NOMO-1 treated with dmso at 0.1 percent for 144 hours (cell line): ENCODE measurements at regions not wholly inside any gene's neighbourhood (a gene's known extent, or its start where the extent isn't known, plus 50 kb on each side); places are given as distances from the start of the nearest gene placed in this dataset.

Experiments
- DNase-seq: peaks from one replicate; lab custom pipeline; 2025; ENCODE audit not compliant: unreplicated experiment; lab: John Stamatoyannopoulos, UW

DNA sequence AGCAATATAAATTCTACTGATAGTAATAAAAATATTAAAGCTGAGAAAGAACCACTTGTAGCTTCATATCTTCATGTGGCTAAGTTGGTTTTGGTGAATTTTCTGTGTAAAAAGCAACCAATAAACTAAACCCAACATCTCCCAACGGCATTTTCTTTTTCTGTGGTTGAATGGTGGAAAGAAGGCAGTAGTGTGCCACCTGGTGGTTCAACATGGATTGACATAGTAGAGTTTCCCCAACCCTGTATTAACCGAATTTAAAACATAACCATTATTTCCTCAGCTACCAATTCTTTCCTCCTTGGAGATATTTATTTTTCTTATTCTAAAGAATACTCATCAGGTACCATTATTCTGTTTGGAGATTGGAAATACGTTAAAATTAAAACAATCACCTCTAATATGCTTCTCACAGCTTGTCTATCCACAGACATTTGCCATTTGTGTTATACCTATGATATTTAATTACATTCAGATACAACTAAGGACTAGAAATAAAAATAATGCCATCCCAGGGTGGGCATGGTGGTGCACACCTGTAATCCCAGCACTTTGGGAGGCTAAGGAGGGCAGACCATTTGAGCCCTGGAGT is 117.1 kb upstream of the EEF1E1 start:
- DNase-seq, result no peak

DNA sequence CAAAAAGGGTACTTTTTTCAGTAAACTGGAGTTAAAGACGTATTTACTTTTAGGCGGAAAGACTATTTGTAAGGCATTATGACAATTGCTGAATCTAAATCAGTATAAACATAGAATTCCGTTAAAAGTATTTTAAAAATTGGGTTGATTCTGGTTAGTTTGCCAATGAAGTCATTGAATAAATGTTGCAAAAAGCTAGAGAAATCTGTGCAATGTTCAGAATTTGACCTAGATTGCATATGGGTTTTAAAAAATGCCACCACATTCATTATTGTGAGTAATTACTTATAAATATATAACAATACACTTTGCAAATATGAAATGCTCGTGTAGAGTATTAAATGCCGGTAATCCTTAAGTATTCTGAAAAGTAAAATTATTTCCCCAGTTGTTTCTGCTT is 116.5 kb upstream of the EEF1E1 start:
- DNase-seq, result no peak

DNA sequence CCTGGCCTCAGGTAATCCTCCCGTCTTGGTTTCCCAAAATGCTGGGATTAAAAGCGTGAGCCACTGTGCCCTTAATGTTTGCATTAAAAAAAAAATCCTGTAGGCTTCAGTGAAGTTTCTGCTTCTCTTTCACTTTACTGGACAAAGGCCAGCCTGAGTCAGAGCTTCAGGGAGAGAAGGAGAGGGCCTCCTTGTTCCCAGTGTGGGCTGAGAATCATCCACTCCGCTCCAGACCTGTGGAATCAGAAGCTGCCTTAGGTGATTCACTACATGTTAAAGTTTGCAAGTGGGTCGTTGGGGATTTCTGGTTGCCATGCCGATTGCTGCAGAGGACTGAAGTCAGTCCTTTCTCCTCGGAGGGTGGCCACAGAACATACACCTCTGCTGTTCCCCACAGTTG is 113.3 kb upstream of the EEF1E1 start:
- no peak for DNase-seq

DNA sequence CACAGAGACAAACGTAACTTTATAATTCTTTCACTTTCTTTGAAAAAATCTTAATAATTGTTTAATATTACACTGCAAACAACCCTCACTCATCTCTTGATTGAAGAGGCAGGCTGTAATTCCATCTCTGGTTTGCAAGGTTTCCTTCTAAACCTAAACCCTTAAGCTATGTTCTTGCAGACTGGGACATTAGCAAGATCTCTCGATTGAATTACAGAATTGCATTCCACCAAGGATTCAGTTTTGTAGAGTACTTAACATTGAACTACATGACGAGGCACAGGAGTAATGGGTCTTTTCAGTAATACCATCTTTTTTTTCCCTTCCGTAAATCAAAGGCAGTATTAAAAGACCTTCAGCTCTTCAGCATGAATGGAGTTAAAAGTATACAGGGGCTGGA is 111.6 kb upstream of the EEF1E1 start:
- DNase-seq, result no peak

DNA sequence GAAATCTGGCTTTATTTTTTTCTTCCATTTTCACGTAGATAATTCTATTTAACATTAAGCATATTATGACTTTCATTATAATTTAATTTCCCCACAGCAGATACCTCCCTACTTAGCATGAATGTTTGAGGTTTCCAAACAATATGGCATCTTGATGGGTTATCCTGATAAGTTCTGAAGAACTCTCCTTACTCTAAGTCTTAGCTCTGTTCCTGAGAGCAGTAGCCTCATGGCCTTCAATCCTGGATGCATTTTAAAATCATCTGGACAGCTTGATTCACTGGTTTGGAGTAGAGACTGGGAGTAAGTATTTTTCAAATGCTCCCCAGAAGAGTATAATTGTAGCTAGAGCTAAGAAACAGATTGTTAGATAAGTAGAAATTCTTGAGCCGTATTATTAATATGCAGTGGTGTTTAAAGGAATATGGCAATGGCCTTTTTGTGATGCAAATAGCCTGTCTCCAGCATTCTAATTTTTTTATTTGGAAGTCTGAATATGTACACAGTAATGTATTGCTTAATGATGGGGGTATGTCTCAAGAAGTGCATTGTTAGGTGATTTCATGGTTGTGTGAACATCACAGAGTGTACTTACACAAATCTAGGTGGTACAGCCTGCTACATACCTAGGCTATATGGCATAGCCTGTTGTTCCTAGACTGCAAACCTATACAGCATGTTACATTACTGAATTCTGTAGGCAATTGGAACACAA is 110.5 kb upstream of the EEF1E1 start:
- no peak for DNase-seq

DNA sequence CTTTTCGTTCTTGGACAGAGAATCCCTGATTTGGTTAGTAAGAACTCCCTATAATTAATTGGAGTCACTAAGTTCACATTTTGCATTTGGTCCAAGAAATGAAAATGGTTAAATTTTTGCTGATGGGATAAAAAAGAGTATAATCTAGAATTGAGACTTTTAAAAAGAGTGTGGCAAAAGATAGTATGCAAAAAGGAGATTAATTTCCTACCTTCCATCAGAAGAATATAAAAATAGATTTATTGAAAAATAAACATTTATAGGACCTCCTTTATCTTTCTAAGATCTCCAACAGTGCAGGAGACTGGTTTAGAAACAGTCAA is 105.5 kb upstream of the EEF1E1 start:
- no peak for DNase-seq

DNA sequence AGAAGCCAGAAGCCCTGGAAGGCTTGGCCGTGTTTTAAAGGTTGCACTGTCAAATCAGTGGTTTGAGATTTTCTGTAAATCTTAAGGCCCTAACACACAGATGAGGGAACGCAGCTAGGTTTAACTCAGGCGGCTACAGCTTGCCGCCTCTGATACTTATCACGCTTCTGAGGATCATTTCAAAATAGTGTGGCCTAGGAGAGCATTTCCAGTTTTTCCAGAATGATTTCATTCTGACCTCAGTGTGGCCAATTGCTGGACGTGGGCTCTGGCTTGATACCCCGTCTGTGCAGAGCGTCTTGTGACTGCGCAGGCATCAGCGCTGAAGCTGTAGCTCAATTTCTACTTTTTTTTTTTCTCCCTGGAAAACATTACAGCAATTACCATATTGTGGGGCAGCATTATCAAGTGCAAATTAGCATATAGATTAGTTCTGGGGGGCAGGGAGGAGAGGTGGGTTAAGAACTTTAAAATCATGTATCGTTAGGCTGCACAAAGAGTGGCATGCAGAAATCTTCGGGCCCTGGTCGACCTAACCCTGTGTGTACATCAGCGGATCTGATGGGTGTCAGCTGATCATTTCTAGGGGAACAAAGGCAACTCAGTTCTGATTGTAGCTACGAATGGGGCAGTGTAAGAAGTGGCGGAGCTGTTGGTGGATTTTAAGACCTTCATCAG is 105.0 kb upstream of the EEF1E1 start:
- no peak for DNase-seq

DNA sequence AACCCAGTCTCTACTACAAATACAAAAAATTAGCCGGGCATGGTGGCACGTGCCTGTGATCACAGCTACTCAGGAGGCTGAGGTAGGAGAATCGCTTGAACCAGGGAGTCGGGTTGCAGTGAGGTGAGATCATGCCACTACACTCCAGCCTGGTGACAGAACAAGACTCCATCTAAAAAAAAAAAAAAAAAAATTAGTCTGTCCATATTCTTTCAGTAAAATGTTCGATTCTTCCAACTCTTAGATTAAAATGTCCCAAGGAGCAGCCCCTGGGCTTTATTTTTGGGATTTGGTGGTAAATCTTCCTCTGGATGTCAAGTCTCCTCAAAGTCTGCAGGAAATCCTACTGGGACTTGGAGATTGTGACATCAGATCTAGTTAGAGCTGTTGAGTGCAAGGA is 101.0 kb upstream of the EEF1E1 start:
- no peak for DNase-seq

DNA sequence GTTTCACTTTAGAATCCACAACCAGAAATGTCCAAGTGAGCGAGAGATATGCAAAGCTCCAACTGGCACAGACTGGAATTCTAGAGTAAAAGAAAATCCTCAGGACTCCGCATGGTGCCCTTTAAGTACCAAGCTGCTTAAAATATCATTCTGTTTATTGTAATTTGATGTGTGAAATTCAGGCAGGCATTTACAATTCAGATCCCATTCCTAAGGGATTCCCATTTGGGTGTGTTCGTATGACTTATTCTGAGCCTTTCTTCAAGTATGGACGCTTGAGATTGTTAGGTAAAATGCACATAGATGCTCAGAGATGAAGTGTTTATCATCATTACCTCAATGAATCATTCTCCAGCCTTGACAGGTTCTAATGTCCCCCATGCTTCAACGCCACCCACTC is 99.3 kb upstream of the EEF1E1 start:
- DNase-seq, result no peak

DNA sequence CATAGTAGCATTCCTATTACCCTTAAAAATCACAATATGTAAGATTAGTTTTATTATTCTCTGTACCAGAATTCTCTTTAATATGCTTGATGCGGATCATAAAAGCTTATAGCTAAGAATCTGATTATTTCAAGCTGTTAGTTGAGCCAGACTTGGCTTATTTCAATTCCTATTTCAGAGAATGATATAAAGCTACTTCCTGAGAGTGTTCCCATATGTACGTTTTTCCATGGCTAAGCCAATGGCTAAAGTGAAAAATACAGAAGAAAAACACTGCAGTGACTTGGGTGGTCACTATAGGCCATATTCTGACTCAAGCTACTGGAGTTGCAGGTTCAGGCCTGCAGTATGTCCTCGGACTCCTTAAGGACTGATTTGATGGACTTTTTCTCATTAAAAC is 97.9 kb upstream of the EEF1E1 start:
- DNase-seq, result no peak

DNA sequence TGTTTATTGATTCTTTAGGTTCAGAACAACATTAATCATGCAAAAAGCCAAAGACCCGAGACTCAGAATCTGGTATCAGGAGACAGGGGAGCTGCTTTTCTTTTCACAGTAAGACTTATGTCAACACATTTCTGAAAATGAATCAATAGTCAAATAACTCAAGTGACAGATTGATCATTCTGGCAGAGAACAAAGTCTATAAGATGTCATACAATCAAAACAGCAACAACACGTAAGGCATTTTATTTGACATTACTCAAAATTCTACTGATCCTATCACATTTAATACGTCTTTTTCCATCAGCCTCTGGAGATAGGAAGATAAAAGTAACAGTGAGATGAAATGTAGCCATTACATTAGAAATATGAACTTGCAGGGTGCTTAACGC is 93.4 kb upstream of the EEF1E1 start:
- no peak for DNase-seq

DNA sequence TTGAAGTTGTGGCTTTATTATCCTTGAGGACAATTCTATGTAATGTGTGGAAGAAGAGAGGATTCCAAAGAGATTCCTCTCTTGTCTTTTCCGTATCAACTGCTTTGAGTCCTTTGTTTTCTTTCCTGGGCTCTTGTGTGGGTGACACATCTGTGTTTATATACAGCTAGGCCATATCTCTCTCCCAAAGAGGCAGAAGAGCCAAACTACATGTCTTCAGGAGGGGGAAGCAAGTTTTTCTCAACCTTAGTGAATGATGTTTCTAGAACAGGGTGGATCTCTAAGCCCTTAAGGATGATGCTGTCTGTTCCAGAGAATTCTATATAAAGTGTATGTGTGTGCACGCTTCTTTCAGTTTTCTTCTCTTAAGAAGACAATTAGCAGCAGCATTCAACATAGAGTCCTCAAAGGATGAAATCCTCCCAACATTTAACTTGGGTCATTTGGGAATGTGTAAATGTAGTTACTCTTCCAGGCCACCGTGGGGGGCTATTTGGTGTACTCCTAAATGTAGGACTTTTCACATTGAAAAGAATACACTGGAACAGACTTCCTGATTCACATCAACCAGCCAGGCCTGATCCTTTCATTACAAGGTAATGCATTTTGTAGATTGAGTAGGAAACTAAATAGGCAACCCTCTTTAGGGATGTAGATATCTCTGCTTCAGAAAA is 92.8 kb upstream of the EEF1E1 start:
- DNase-seq, result no peak

DNA sequence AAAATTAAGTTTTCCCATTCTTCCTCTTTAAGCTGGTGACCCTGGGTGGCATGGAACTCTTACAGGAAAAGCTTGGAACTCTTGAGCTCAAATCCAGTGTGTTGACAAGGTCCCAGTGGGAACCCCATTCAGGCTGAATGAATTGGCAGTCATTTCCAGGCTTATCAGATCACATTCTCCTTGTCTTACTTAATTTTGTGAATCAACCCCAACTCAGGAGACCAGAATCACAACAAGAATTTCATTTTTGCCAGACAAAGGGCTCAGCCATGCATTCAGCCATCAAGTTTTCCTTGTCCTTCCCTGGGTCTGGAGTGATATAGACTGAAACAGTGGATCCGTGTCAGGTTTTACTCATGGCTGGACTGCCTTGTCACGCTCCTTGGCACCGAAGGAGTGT is 92.1 kb upstream of the EEF1E1 start:
- no peak for DNase-seq

DNA sequence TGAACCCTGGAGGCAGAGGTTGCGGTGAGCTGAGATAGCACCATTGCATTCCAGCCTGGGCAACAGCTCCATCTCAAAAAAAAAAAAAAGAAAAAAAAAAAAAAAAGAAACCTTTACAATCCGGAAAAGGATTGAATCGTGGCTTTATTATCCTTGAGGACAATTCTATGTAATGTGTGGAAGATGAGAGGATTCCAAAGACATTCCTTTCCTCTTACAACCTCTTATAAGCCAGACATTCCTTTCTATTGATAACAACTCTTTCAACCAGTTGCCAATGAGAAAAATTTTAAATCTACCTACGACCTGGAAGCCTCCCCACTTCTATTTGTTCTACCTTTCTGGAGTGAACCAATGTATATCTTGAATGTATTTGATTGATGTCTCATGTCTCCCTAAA is 91.2 kb upstream of the EEF1E1 start:
- no peak for DNase-seq

DNA sequence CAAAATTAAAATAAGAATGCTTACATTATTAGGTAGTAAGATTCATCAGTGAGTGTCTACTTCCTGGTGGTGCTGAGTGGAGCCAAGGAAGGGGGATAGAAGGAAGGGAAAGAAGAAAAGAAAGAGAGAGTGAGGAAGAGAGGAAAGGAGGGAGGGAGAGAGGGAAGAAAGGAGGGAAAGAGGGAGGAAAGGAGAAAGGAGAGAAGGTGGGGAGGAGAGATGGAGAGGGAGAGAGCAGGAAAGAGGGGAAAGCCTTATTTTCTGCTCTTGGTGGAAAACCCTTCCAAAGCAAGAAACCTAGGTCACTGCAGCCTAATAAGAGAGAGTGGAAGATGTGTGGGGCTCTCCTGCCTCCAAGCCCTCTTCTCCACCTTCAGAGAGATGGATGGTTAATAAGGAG is 90.2 kb upstream of the EEF1E1 start:
- DNase-seq, result no peak

DNA sequence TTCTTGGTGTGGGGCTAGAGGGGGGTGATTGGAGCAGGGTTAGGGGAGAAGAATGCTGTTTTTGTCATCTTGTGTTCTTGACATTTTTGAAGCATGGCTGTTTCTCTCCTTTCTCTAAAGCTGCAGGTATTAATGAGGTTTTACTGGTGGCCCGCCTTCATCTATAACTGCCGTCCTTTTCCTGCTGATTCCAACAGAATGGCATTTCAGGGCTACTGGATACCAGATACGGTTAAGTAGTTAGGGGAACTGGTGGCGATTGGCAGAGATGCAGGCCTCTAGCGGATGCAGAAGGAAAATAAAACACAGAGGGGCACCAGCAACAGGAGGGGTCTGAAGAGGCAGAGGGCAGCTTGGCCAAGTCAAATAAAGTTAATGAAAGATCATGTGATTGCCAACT is 89.7 kb upstream of the EEF1E1 start:
- DNase-seq, result no peak

DNA sequence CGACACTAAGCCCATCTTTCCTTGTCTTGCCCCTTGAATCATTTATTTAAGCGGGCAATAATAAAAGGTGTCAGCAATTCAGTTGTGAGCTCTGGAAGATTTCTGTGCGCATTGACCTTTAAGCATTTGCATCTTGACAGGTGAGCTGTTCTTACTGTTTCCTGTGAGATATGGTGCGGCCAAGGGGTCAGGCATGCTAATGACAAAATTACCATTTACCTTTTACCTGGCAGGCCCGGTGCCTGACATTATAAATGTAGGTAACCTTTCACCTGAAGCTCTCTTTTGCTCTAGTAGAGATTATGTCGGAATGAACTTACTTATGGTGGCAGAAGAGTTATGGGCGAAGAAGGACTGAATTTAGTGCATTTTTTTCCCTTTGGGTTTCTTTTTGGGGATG is 89.3 kb upstream of the EEF1E1 start:
- DNase-seq, result no peak

DNA sequence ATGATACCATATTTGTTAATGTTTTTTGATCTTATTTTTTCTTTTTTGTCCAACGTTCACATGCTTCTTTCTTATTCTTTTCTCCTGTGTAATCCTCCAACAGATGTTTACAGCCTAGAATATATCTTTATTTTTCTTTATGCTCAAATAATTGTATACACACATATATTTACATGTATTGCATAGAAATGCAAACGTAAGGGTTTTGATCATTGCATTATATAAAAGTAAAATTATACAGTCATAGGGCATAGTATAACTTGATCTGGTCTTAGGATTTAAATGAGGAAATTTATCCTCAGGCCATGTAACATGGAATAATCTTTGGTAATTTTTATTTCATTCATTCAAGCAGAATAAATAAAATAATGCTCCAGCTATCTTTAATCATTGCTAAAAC is 84.9 kb upstream of the EEF1E1 start:
- DNase-seq, result no peak

DNA sequence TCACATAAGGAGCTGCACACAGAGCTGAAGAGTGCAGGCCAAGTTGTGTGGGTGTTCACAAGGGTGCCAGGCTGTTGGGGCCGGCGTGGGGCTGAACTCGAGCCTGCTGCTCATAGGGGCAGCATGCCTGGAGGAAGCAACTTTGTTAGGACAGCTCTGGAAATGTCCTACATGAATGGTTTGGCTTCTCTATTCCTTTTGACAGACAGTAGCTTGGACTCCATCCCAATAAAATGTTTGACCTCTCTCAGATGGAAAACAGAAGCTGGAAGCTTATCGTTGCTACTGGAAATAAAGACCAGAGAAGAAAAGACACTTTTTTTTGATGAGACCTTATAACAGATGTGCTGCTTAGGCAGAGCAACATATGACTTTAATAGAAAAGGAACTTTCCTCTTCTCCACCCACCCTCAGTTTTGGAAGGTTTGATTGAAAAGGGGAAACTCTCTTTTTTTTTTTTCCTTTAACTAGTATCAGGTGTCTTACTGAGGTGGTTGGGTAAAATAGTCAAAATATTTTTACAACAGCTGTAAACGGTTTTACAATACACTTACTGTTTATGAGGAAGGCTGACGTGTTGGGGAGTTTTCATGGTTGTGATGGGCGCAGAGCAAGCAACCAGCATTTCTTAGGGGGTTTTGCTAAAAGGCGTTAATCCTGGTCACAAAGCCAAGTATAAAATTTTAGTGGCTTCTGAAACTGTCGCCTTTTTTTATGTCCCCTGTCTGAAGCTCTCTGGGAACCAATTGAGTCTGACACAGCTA is 80.7 kb upstream of the EEF1E1 start:
- DNase-seq, result no peak

DNA sequence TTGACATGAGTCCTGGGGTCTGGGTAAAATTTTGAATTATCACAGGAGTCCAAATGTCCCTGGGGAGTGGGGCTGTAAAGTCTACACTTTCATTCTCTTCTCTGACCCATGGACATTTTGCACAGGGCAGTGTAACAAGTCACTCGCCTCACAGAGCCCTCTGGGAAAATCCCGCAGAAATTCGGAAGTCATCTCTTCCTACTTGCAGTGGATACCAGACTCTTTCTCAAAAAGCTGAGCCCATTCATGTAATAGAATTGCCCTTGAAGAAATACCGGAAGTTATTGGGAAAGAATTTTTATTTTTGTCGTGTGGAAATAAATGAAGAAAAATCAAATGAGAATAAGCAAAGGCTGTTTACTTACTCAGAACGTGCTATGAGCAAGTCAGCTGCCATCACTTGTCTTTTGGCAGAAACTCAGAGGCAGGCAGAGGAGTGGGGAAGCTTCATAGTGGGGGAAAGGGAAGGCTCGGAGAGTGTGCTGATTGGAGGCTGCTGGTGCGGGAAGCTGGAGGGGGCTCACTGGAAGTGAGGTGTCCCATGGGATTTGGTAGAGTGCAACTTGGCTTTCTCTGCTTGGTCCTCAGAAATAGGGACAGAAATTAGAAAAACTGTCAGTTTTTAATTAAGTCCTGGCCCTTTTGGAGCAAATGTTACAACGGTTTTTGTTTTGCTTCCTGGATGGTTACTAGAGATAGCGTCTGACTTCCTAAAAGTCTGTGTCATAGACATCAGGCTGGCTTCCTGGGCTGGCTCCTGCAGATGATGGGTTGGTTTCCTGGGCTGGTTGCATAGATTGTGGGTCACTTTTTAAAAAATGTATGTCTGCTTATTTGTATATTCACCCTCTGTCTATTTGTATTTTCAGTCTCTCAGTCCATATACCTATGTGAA is 79.8 kb upstream of the EEF1E1 start:
- DNase-seq, result no peak
